ENCODE measurements at regions not wholly inside any gene's neighbourhood (a gene's known extent, or its start where the extent isn't known, plus 50 kb on each side); places are given as distances from the start of the nearest gene placed in this dataset.

DNA sequence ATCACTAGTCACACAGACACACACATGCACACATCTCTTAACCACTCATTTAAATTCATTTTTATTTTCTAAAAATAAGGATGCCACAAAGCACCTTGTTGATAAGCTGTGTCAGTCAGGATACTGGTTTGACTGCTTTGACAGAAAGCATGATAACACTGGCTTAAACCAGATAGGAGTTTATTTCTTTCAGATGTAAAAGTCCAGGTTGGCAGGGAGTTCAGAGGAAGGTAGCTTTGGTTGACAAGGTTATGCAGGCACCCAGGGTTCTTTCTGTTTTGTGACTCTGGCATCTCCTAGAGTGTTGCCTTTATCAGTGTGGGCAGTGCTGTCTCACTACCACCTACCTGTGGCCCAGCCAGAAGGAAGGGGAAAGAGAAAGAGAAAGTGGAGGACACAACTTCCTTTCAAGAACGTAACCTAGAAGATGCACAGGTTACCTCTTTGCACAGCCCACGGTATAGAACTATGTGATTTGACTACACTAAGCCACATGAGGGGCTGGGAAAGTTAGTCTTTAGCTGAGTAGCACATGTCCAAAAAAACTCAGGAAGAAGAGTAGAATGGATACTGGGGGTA, 334.7 kb downstream of the OSTF1 start:
- no peak overlapping the region for H3K4me3 ChIP-seq
- no peak for DNase-seq (ENCODE audit: low spot score)
- no peak for TF ChIP-seq CTCF (IDR thresholded peaks at IDR 0.05)
- no peak overlapping the region for H3K27ac ChIP-seq

- DNase-seq (ENCODE audit: low spot score), result no peak
- TF ChIP-seq CTCF (IDR thresholded peaks at IDR 0.05), result no peak
- Histone ChIP-seq H3K4me3 (no peak overlapping the region), H3K27ac (peak overlapping the region in 1 of 2 donors; percentile 57)
Measured at GRCh38 chr9:75429531-75430475, 341.5 kb downstream of the OSTF1 start.

GRCh38 chr9:75431375-75431774, 343.1 kb downstream of the OSTF1 start:
- Histone ChIP-seq H3K4me3 (no peak overlapping the region), H3K27ac (peak overlapping the region; percentile 46 to 83)
- DNase-seq (ENCODE audit: low spot score), result no peak
- no peak for TF ChIP-seq CTCF (IDR thresholded peaks at IDR 0.05)

DNA sequence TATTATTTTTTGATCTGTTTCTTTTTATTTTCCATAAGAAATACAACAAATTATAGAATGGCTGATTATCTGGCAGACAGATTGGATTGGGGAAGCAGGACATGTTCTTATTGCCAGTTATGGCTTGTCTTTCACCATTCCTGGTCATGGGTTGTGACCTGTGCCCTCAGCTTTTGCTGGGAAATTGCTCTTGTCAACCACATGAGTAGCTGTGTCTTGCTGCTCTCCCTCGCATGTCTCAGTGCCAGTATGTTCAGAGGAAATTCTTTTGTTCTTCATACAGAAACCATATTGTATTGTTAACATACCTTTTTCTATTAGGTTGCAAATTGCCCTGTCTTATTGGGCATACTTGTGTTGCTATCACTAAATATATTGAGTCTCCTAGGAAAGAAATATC, 344.1 kb downstream of the OSTF1 start:
- peak overlapping the region in 1 of 2 donors; percentile 61 for H3K27ac ChIP-seq
- no peak for DNase-seq (ENCODE audit: low spot score)
- no peak overlapping the region for H3K4me3 ChIP-seq
- no peak for TF ChIP-seq CTCF (IDR thresholded peaks at IDR 0.05)

GRCh38 chr9:75432888-75433287, 344.6 kb downstream of the OSTF1 start:
- no peak overlapping the region for H3K4me3 ChIP-seq
- H3K27ac ChIP-seq, result peak overlapping the region; percentile 1 to 76
- no peak for TF ChIP-seq CTCF (IDR thresholded peaks at IDR 0.05)
- DNase-seq (ENCODE audit: low spot score), result no peak

DNA sequence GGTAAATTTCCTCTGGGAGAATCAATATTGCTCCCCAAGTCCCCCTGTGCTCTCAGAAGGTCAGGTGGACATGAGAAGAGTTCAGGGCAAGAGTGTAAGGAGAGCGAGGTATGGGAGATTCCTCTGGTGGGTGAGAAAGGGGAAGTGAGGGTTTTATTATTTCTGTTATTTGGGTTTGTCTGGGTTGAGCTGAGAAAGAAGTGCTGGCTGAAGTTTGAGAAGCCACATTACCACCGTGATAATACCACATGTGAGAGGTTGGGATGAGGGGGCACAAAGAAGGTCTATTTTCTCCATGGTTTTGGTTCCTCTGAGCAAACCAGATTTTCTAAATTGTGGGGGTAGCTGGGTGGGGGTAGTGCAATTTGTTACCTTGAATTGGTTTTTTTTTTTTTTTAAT, 350.4 kb downstream of the OSTF1 start:
- no peak for DNase-seq (ENCODE audit: low spot score)
- no peak overlapping the region for H3K27ac ChIP-seq
- no peak overlapping the region for H3K4me3 ChIP-seq
- TF ChIP-seq CTCF (IDR thresholded peaks at IDR 0.05), result no peak

GRCh38 chr9:75440914-75441313, 352.6 kb downstream of the OSTF1 start:
- no peak for DNase-seq (ENCODE audit: low spot score)
- no peak for TF ChIP-seq CTCF (IDR thresholded peaks at IDR 0.05)
- Histone ChIP-seq H3K4me3 (no peak overlapping the region), H3K27ac (no peak overlapping the region)
